HG03280 (cell line): ENCODE measurements at regions not wholly inside any gene's neighbourhood (a gene's known extent, or its start where the extent isn't known, plus 50 kb on each side); places are given as distances from the start of the nearest gene placed in this dataset.

Experiments used
- ATAC-seq: cut with Tn5 transposase; IDR thresholded peaks from one replicate; pipeline ENCODE4 v1.9.1; 2021; ENCODE audit warnings: mild to moderate bottlenecking, moderate library complexity; ENCODE audit not compliant: unreplicated experiment

GRCh38 chr3:8187996-8188395, 313.6 kb upstream of the LMCD1 start:
- no peak for ATAC-seq

- no peak for ATAC-seq
Observed at GRCh38 chr3:8189051-8189450, 312.6 kb upstream of the LMCD1 start.

- ATAC-seq: no peak
Observed at GRCh38 chr3:8191406-8191805, 310.2 kb upstream of the LMCD1 start.

GRCh38 chr3:8197384-8197783, 304.2 kb upstream of the LMCD1 start:
- ATAC-seq: no peak

GRCh38 chr3:8198605-8199004, 303.0 kb upstream of the LMCD1 start:
- ATAC-seq: no peak

- ATAC-seq: no peak
Observed at GRCh38 chr3:8200996-8201395, 300.6 kb upstream of the LMCD1 start.

GRCh38 chr3:8201886-8202285, 299.7 kb upstream of the LMCD1 start:
- ATAC-seq: no peak

- ATAC-seq: no peak
Observed at GRCh38 chr3:8204331-8204730, 297.3 kb upstream of the LMCD1 start.

- no peak for ATAC-seq
Observed at GRCh38 chr3:8204853-8205650, 296.6 kb upstream of the LMCD1 start.

GRCh38 chr3:8205881-8206280, 295.7 kb upstream of the LMCD1 start:
- no peak for ATAC-seq

- no peak for ATAC-seq
Observed at GRCh38 chr3:8206971-8207617, 294.5 kb upstream of the LMCD1 start.

GRCh38 chr3:8210882-8211341, 290.7 kb upstream of the LMCD1 start:
- no peak for ATAC-seq

GRCh38 chr3:8212794-8213193, 288.8 kb upstream of the LMCD1 start:
- ATAC-seq: no peak

- ATAC-seq: no peak
Observed at GRCh38 chr3:8213286-8213685, 288.3 kb upstream of the LMCD1 start.

GRCh38 chr3:8215821-8216220, 285.8 kb upstream of the LMCD1 start:
- ATAC-seq: no peak

- ATAC-seq: no peak
Observed at GRCh38 chr3:8218353-8218940, 283.2 kb upstream of the LMCD1 start.

- ATAC-seq: no peak
Observed at GRCh38 chr3:8220291-8220690, 281.3 kb upstream of the LMCD1 start.

GRCh38 chr3:8223766-8224165, 277.9 kb upstream of the LMCD1 start:
- ATAC-seq: no peak

GRCh38 chr3:8224941-8225340, 276.7 kb upstream of the LMCD1 start:
- ATAC-seq: no peak

GRCh38 chr3:8233938-8234337, 267.7 kb upstream of the LMCD1 start:
- ATAC-seq: no peak

GRCh38 chr3:8236264-8236663, 265.4 kb upstream of the LMCD1 start:
- no peak for ATAC-seq

- no peak for ATAC-seq
Observed at GRCh38 chr3:8237893-8238292, 263.7 kb upstream of the LMCD1 start.
